Astrocyte of the cerebellum (primary cell): ENCODE measurements at regions not wholly inside any gene's neighbourhood (a gene's known extent, or its start where the extent isn't known, plus 50 kb on each side); places are given as distances from the start of the nearest gene placed in this dataset.

Experiments
- DNase-seq: peaks from one replicate; pipeline ENCODE4 v3.0.0-alpha.2; 2011; ENCODE audit warnings: low read depth
- H3K4me3 ChIP-seq: 2 replicates; pipeline ENCODE4 v1.5.1; 2011; ENCODE audit warnings: mild to moderate bottlenecking, low read depth, low read length, moderate library complexity
- in situ Hi-C: cut with HindIII; loops from 2 replicates; pipeline ENCODE4 v1.10.0; 2017; ENCODE audit warnings: low sequenced_read_pairs
- TF ChIP-seq, protein P1 (sequence below): IDR thresholded peaks from 2 replicates; pipeline ENCODE4 v1.5.1; 2012; ENCODE audit warnings: low read length, low read depth, moderate library complexity, mild to moderate bottlenecking; ENCODE audit errors: missing control alignments

GRCh38 chr10:91355998-91356397, 54.1 kb upstream of the HECTD2 start:
- no peak overlapping the region for H3K4me3 ChIP-seq
- TF ChIP-seq, protein P1, sequence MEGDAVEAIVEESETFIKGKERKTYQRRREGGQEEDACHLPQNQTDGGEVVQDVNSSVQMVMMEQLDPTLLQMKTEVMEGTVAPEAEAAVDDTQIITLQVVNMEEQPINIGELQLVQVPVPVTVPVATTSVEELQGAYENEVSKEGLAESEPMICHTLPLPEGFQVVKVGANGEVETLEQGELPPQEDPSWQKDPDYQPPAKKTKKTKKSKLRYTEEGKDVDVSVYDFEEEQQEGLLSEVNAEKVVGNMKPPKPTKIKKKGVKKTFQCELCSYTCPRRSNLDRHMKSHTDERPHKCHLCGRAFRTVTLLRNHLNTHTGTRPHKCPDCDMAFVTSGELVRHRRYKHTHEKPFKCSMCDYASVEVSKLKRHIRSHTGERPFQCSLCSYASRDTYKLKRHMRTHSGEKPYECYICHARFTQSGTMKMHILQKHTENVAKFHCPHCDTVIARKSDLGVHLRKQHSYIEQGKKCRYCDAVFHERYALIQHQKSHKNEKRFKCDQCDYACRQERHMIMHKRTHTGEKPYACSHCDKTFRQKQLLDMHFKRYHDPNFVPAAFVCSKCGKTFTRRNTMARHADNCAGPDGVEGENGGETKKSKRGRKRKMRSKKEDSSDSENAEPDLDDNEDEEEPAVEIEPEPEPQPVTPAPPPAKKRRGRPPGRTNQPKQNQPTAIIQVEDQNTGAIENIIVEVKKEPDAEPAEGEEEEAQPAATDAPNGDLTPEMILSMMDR = no peak
- DNase-seq = no peak
- in situ Hi-C loops = no loop called here

DNA sequence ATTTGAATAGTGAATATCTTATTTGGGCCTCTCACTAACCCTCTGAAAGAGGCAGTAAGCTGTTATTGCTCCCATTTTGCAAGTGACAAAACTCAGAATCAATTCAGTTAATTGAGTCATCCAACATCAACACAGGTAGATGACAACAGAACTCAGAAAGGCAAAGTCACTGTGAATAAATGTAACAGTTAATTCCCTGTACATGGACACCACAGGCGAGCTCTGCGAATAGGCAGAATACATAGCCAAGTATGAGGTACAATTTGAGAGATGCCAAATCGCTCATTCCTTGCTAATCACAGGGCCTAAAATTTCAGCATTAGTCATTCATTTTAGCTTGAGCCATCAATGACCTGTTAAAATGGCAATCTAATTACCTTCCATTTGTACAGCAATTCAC, 52.6 kb upstream of the HECTD2 start:
- TF ChIP-seq, protein P1 = no peak
- DNase-seq = no peak
- no peak overlapping the region for H3K4me3 ChIP-seq
- in situ Hi-C loops = no loop called here
